ENCODE measurements at regions not wholly inside any gene's neighbourhood (a gene's known extent, or its start where the extent isn't known, plus 50 kb on each side); places are given as distances from the start of the nearest gene placed in this dataset.

DNA sequence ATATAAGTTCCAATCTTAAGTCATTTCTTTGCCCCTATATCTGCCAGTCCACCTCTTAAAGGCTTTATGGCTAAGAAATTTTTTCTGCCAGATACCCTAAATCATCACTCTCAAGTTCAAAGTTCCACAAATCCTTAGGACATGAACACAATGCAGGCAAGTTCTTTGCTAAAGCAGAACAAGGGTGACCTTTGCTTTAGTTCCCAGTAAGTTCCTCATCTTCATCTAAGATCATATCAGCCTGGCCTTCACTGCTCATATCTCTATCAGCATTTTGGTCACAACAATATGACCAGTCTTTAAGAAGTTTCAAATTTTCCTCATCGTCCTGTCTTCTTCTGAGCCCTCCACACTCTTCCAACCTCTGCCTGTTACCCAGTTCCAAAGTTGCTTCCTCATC lies 402.2 kb upstream of the RUNX1 start:
- H3K4me3 ChIP-seq (ENCODE audit: low read length) = no peak overlapping the region
- no peaks in the 10 kb centered on the region for H3K9me2 ChIP-seq (replicated peaks; ENCODE audit: control insufficient read depth, low read length)
- H3K27ac ChIP-seq (ENCODE audit: low read depth, low read length) = no peak overlapping the region
- no peak for TF ChIP-seq EZH2phosphoT487 (IDR thresholded peaks at IDR 0.05; ENCODE audit: borderline replicate concordance, low read length)
- TF ChIP-seq, protein P1, sequence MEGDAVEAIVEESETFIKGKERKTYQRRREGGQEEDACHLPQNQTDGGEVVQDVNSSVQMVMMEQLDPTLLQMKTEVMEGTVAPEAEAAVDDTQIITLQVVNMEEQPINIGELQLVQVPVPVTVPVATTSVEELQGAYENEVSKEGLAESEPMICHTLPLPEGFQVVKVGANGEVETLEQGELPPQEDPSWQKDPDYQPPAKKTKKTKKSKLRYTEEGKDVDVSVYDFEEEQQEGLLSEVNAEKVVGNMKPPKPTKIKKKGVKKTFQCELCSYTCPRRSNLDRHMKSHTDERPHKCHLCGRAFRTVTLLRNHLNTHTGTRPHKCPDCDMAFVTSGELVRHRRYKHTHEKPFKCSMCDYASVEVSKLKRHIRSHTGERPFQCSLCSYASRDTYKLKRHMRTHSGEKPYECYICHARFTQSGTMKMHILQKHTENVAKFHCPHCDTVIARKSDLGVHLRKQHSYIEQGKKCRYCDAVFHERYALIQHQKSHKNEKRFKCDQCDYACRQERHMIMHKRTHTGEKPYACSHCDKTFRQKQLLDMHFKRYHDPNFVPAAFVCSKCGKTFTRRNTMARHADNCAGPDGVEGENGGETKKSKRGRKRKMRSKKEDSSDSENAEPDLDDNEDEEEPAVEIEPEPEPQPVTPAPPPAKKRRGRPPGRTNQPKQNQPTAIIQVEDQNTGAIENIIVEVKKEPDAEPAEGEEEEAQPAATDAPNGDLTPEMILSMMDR (IDR thresholded peaks at IDR 0.05; ENCODE audit: low read depth, low read length, poor library complexity, severe bottlenecking) = no peak
- no peaks in the 10 kb centered on the region for H4K20me1 ChIP-seq (ENCODE audit: control insufficient read depth, insufficient read depth, low read depth, low read length)
- H3K4me1 ChIP-seq (ENCODE audit: control insufficient read depth, low read length) = peaks cover 5% of the 10 kb centered on the region; the same call in 1 of the 2 replicates
- H3F3A ChIP-seq (ENCODE audit: control insufficient read depth, insufficient read depth) = no peaks in the 10 kb centered on the region
- no peaks in the 10 kb centered on the region for H3K79me2 ChIP-seq (ENCODE audit: control insufficient read depth, low read length)
- H3K9me3 ChIP-seq (ENCODE audit: control insufficient read depth, insufficient read depth, low read length) = peaks cover 12% of the 10 kb centered on the region
- H3K4me2 ChIP-seq (ENCODE audit: low read length) = no peak overlapping the region
- no peaks in the 10 kb centered on the region for H3K36me3 ChIP-seq (ENCODE audit: control insufficient read depth, low read length)
- no peaks in the 10 kb centered on the region for H3K27me3 ChIP-seq (ENCODE audit: control insufficient read depth, low read length)

DNA sequence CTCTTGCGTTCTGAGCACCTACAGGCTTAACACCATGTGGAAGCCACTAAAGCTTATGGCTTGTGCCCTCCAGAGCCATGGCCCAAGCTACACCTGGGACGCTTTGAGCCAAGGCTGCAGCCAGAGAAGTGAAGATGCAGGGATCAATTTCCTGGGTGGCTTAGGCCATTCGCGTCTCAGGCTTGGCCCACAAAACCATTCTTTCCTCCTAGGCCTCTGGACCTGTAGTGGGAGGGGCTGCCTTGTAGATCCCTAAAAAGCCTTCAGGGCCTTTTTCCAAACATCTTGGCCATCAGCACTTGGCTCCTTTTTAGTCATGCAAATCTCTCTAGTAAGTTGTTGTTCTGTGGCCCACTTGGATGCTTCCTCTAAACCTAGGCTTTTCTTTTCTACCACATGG lies 401.7 kb upstream of the RUNX1 start:
- Histone ChIP-seq H3K4me2 (ENCODE audit: low read length) (no peak overlapping the region), H3K9me3 (ENCODE audit: control insufficient read depth, insufficient read depth, low read length) (peaks cover 12% of the 10 kb centered on the region), H3K27me3 (ENCODE audit: control insufficient read depth, low read length) (no peaks in the 10 kb centered on the region), H3K4me1 (ENCODE audit: control insufficient read depth, low read length) (peaks cover 5% of the 10 kb centered on the region; the same call in 1 of the 2 replicates), H3F3A (ENCODE audit: control insufficient read depth, insufficient read depth) (no peaks in the 10 kb centered on the region), H3K9me2 (replicated peaks; ENCODE audit: control insufficient read depth, low read length) (no peaks in the 10 kb centered on the region), H3K4me3 (ENCODE audit: low read length) (no peak overlapping the region), H3K79me2 (ENCODE audit: control insufficient read depth, low read length) (no peaks in the 10 kb centered on the region), H3K27ac (ENCODE audit: low read depth, low read length) (no peak overlapping the region), H4K20me1 (ENCODE audit: control insufficient read depth, insufficient read depth, low read depth, low read length) (no peaks in the 10 kb centered on the region), H3K36me3 (ENCODE audit: control insufficient read depth, low read length) (no peaks in the 10 kb centered on the region)
- TF ChIP-seq EZH2phosphoT487 (IDR thresholded peaks at IDR 0.05; ENCODE audit: borderline replicate concordance, low read length) = no peak
- TF ChIP-seq, protein P1 (IDR thresholded peaks at IDR 0.05; ENCODE audit: low read depth, low read length, poor library complexity, severe bottlenecking) = no peak

DNA sequence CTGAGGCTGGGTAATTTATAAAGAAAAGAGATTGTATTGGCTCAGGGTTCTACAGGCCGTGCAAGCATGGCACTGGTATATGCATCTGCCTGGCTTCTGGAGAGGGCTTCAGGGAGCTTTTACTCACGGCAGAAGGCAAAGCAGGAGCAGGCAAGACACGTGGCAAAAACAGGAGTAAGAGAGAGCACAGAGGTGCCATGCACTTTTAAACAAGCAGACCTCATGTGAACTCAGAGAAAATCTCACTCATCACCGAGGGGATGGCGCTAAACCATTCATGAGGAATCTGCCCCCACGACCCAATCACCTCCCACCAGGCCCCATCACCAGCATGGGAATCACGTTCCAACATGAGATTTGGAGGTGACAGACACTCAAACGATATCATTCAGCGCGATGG lies 400.7 kb upstream of the RUNX1 start:
- Histone ChIP-seq H3K27ac (ENCODE audit: low read depth, low read length) (no peak overlapping the region), H3K79me2 (ENCODE audit: control insufficient read depth, low read length) (no peaks in the 10 kb centered on the region), H3K4me2 (ENCODE audit: low read length) (no peak overlapping the region), H3K4me3 (ENCODE audit: low read length) (no peak overlapping the region), H4K20me1 (ENCODE audit: control insufficient read depth, insufficient read depth, low read depth, low read length) (no peaks in the 10 kb centered on the region), H3K9me3 (ENCODE audit: control insufficient read depth, insufficient read depth, low read length) (peaks cover 12% of the 10 kb centered on the region), H3K36me3 (ENCODE audit: control insufficient read depth, low read length) (no peaks in the 10 kb centered on the region), H3K4me1 (ENCODE audit: control insufficient read depth, low read length) (peaks cover 5% of the 10 kb centered on the region; the same call in 1 of the 2 replicates), H3K27me3 (ENCODE audit: control insufficient read depth, low read length) (0 out of 2 replicates have a peak, but pooled peaks cover 2% of the 10 kb centered on the region), H3K9me2 (replicated peaks; ENCODE audit: control insufficient read depth, low read length) (no peaks in the 10 kb centered on the region), H3F3A (ENCODE audit: control insufficient read depth, insufficient read depth) (no peaks in the 10 kb centered on the region)
- TF ChIP-seq EZH2phosphoT487 (IDR thresholded peaks at IDR 0.05; ENCODE audit: borderline replicate concordance, low read length) = no peak
- TF ChIP-seq, protein P1 (IDR thresholded peaks at IDR 0.05; ENCODE audit: low read depth, low read length, poor library complexity, severe bottlenecking) = no peak

Measured in DOHH2 (cell line).